ENCODE measurements at regions not wholly inside any gene's neighbourhood (a gene's known extent, or its start where the extent isn't known, plus 50 kb on each side); places are given as distances from the start of the nearest gene placed in this dataset.

DNA sequence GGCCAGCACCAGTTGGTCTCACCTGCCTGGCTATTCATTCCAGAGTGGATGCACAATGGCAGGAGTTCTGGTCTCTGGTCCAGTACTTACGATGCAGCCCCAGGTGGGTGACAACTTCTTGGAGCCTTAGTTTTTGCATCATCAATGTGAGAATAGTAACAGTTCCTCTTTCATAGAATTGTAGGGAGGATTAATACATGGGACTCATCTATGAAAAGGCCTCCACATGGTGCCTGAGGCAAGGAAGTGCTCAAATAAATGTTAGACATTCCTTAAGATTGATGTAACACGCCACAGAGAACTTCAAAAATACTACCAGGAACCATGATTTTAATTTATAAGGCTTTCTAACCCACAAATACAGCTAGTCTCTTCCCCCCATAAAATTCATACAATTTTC lies 120.1 kb upstream of the CHST15 start:
- Histone ChIP-seq H3K9me3 (no peaks in the 10 kb centered on the region), H3K36me3 (ENCODE audit: low read depth) (no peaks in the 10 kb centered on the region), H3K4me3 (no peak overlapping the region), H3K4me1 (ENCODE audit: low read depth) (no peaks in the 10 kb centered on the region)
- DNase-seq = no peak
- ATAC-seq = no peak
- no peak for TF ChIP-seq CTCF (IDR thresholded peaks at IDR 0.05)
- intact Hi-C loops (cut with DNase I, micrococcal nuclease) = no loop called here

DNA sequence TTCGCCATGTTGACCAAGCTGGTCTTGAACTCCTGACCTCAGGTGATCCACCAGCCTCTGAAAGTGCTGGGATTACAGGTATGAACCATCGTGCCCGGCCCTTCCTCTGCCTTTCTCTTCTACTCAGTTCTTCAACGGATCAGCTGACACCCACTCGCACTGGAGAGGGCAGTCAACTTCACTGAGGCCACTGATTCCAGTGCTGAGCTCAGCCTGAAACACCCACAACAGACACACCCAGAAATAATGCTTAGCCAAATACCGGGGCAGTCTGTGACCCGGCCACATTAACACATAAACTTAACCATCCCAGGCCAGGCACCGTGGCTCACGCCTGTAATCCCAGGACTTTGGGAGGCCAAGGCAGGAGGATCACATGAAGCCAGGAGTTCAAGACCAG lies 119.3 kb upstream of the CHST15 start:
- H3K4me1 ChIP-seq (ENCODE audit: low read depth) = no peaks in the 10 kb centered on the region
- DNase-seq (no peak), ATAC-seq (no peak)
- H3K9me3 ChIP-seq = no peaks in the 10 kb centered on the region
- no peak overlapping the region for H3K4me3 ChIP-seq
- TF ChIP-seq CTCF (IDR thresholded peaks at IDR 0.05) = no peak
- intact Hi-C loops (cut with DNase I, micrococcal nuclease) = no loop called here
- no peaks in the 10 kb centered on the region for H3K36me3 ChIP-seq (ENCODE audit: low read depth)

GRCh38 chr10:124211921-124212320 lies 118.5 kb upstream of the CHST15 start:
- Histone ChIP-seq H3K36me3 (ENCODE audit: low read depth) (no peaks in the 10 kb centered on the region), H3K4me1 (ENCODE audit: low read depth) (no peaks in the 10 kb centered on the region), H3K9me3 (no peaks in the 10 kb centered on the region), H3K4me3 (no peak overlapping the region)
- no peak for TF ChIP-seq CTCF (IDR thresholded peaks at IDR 0.05)
- intact Hi-C loops (cut with DNase I, micrococcal nuclease) = no loop called here
- DNase-seq = no peak
- no peak for ATAC-seq

DNA sequence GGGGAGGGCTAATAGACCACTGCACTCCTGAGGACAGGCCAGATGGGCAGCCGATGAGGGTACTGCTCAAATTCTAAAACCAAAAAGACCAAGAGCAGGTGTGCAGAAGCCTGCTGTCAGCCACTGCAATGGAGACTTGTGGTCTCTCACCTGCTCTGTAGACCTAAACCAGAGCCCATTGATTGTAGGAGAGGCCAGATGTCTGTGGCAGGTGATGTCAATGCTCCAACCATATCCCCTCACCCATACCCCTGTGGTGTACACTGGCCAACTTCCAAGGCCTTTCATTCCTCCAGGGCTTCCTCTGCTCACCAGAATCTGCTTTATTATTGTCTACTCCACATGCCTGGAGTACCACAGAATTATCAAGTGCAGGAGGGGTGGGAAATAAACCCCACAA lies 116.9 kb upstream of the CHST15 start:
- intact Hi-C loops (cut with DNase I, micrococcal nuclease) = no loop called here
- no peak for ATAC-seq

GRCh38 chr10:124207391-124207790 lies 114.0 kb upstream of the CHST15 start:
- H3K4me3 ChIP-seq = no peak overlapping the region
- no peaks in the 10 kb centered on the region for H3K36me3 ChIP-seq (ENCODE audit: low read depth)
- ATAC-seq (no peak), DNase-seq (no peak)
- H3K9me3 ChIP-seq = no peaks in the 10 kb centered on the region
- intact Hi-C loops (cut with DNase I, micrococcal nuclease) = no loop called here
- no peak for TF ChIP-seq CTCF (IDR thresholded peaks at IDR 0.05)
- H3K4me1 ChIP-seq (ENCODE audit: low read depth) = no peaks in the 10 kb centered on the region

More for the DNA sequence above, 116.9 kb upstream of the CHST15 start:
- Histone ChIP-seq H3K36me3 (ENCODE audit: low read depth) (no peaks in the 10 kb centered on the region), H3K4me1 (ENCODE audit: low read depth) (no peaks in the 10 kb centered on the region), H3K9me3 (no peaks in the 10 kb centered on the region), H3K4me3 (no peak overlapping the region)
- no peak for TF ChIP-seq CTCF (IDR thresholded peaks at IDR 0.05)
- no peak for DNase-seq

GRCh38 chr10:124206616-124207015 lies 113.2 kb upstream of the CHST15 start:
- intact Hi-C loops (cut with DNase I, micrococcal nuclease) = no loop called here
- H3K4me1 ChIP-seq (ENCODE audit: low read depth) = no peaks in the 10 kb centered on the region
- no peak for DNase-seq
- no peak for TF ChIP-seq CTCF (IDR thresholded peaks at IDR 0.05)
- no peaks in the 10 kb centered on the region for H3K9me3 ChIP-seq
- no peaks in the 10 kb centered on the region for H3K36me3 ChIP-seq (ENCODE audit: low read depth)
- H3K4me3 ChIP-seq = no peak overlapping the region
- ATAC-seq = no peak
